Suprapubic skin (tissue), 4 donors: ENCODE measurements at regions not wholly inside any gene's neighbourhood (a gene's known extent, or its start where the extent isn't known, plus 50 kb on each side); places are given as distances from the start of the nearest gene placed in this dataset.

Experiments
- DNase-seq, 2 donors: peaks; one replicate each; pipeline ENCODE4 v3.0.0-alpha.2; 2019; ENCODE audit warnings: low spot score in 2 of 2
- H3K27ac ChIP-seq: fragments of 200-600 bp; sonication (generic); one replicate; pipeline ENCODE4 v1.5.1; 2019
- H3K27me3 ChIP-seq: fragments of 200-600 bp; sonication (generic); one replicate; pipeline ENCODE4 v1.5.1; 2019
- H3K36me3 ChIP-seq: fragments of 200-600 bp; sonication (generic); one replicate; pipeline ENCODE4 v1.5.1; 2019
- H3K4me1 ChIP-seq: fragments of 200-600 bp; sonication (generic); one replicate; pipeline ENCODE4 v1.5.1; 2019
- H3K4me3 ChIP-seq: fragments of 200-600 bp; sonication (generic); one replicate; pipeline ENCODE4 v1.5.1; 2019; ENCODE audit warnings: mild to moderate bottlenecking
- H3K9me3 ChIP-seq: fragments of 200-600 bp; sonication (generic); one replicate; pipeline ENCODE4 v1.5.1; 2019
- EP300 ChIP-seq: sonication (generic); formaldehyde crosslinking; IDR thresholded peaks from one replicate; pipeline ENCODE4 v1.6.1; 2017; ENCODE audit warnings: antibody characterized with exemption
- POLR2A ChIP-seq, 2 donors: fragments of 450-650 bp; IDR thresholded peaks; one replicate each; pipeline ENCODE4 v1.6.1; 2017; ENCODE audit warnings: antibody characterized with exemption in 2 of 2, mild to moderate bottlenecking in 2 of 2, moderate library complexity in 2 of 2
- POLR2AphosphoS5 ChIP-seq, 3 donors: sonication (generic); formaldehyde crosslinking; IDR thresholded peaks; one replicate each; pipeline ENCODE4 v1.6.1; 2017; ENCODE audit warnings: antibody characterized with exemption in 3 of 3
- WGBS: methylation state at CpG from one replicate; pipeline ENCODE4 v1.1.5; 2018; 5-methylcytosine and 5-hydroxymethylcytosine counted together
- TF ChIP-seq, protein P1 (sequence below), 2 donors: fragments of 200-600 bp in 1 of 2; fragments of 450-650 bp in 1 of 2; sonication (generic) in 1 of 2; IDR thresholded peaks; one replicate each; pipeline ENCODE4 v1.5.1; 2016 to 2019; ENCODE audit warnings: antibody characterized with exemption in 2 of 2, mild to moderate bottlenecking in 1 of 2, moderate library complexity in 1 of 2

DNA sequence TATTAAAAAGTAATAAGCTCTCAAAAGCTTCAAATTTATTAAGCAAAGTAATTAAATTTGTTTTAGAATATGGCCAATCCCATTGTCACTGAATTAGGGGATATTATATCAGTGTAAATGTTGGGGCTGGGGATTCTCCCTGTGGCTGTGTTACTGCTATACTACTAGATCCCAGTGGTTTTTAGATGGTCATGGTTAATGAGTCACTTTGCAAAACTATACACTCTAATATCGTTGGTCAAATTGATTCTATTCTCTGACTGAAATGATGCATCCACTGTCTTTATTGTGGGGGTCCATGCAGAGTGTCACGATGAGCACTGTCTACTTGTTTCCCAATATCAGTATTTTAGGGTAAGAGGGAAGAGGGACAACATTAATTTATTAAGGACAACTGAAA, 336.9 kb upstream of the PREP start:
- 91% methylated on average over 2 of the region's 2 CpGs for WGBS

DNA sequence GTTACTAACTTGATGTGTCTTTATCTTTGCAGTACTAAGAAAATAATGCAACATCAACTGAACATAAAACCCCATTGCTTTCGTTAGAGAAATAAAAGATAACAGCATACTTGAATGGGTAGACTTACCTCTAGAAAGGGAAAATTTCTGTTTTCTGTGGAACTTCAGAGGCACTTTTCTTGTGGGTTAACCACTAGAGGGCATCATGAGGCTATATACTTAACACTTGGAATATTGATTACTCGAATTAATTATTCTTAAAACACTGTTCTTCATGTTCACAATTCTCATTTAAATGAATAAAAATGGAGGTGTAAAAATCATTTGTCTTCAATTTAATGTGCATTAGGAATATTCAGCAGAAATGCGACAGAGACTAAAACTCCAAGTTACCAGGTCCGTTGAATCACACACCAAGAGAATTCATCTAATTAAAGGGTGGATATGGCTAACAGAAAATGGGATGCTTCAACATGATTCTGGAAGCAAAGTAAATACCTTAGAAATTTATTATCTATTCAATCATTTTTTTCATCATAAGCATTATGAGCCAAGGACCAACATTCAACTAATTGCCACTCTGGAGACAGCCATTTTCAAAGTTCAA, 330.8 kb upstream of the PREP start:
- H3K9me3 ChIP-seq, result no peaks in the 10 kb centered on the region
- no peak for TF ChIP-seq EP300
- no peak for TF ChIP-seq POLR2AphosphoS5 (IDR thresholded peaks at IDR 0.05)
- TF ChIP-seq POLR2A (IDR thresholded peaks at IDR 0.05), result no peak
- TF ChIP-seq, protein P1, sequence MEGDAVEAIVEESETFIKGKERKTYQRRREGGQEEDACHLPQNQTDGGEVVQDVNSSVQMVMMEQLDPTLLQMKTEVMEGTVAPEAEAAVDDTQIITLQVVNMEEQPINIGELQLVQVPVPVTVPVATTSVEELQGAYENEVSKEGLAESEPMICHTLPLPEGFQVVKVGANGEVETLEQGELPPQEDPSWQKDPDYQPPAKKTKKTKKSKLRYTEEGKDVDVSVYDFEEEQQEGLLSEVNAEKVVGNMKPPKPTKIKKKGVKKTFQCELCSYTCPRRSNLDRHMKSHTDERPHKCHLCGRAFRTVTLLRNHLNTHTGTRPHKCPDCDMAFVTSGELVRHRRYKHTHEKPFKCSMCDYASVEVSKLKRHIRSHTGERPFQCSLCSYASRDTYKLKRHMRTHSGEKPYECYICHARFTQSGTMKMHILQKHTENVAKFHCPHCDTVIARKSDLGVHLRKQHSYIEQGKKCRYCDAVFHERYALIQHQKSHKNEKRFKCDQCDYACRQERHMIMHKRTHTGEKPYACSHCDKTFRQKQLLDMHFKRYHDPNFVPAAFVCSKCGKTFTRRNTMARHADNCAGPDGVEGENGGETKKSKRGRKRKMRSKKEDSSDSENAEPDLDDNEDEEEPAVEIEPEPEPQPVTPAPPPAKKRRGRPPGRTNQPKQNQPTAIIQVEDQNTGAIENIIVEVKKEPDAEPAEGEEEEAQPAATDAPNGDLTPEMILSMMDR (IDR thresholded peaks at IDR 0.05), result peak; percentile 22 to 38
- WGBS, result 63% methylated on average over 4 of the region's 4 CpGs
- H3K4me1 ChIP-seq, result peaks cover 2% of the 10 kb centered on the region
- H3K27ac ChIP-seq, result no peak overlapping the region
- H3K27me3 ChIP-seq, result no peaks in the 10 kb centered on the region
- DNase-seq, result no peak
- H3K36me3 ChIP-seq, result no peaks in the 10 kb centered on the region
- H3K4me3 ChIP-seq, result no peak overlapping the region

More for the DNA sequence above, 336.9 kb upstream of the PREP start:
- Histone ChIP-seq H3K4me1 (peaks cover 5% of the 10 kb centered on the region), H3K4me3 (no peak overlapping the region), H3K9me3 (no peaks in the 10 kb centered on the region), H3K36me3 (no peaks in the 10 kb centered on the region), H3K27me3 (no peaks in the 10 kb centered on the region), H3K27ac (no peak overlapping the region)
- TF ChIP-seq EP300 (no peak), POLR2AphosphoS5 (IDR thresholded peaks at IDR 0.05) (no peak), POLR2A (IDR thresholded peaks at IDR 0.05) (no peak)
- TF ChIP-seq, protein P1 (IDR thresholded peaks at IDR 0.05), result no peak
- no peak for DNase-seq

DNA sequence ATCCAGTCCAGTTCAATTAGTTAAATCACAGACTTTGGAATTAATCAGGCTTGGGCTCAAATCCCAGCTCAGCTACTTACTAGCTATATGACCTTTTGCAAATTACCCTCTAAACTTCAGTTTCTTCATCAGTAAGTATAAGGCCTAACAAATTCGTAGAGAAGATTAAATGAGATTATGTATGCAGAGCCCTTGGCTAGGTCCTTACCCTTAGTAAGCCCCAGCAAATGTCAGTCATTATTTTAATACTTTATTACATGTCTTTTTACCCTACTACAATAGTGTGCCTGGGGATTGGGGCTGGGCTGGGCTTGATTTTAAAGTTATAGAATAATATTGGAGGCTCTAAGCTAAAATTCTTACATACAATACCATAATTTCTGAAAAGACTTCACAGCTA, 326.1 kb upstream of the PREP start:
- no peak overlapping the region for H3K27ac ChIP-seq
- H3K9me3 ChIP-seq, result no peaks in the 10 kb centered on the region
- 91% methylated on average over 1 of the region's 1 CpG for whole genome bisulfite sequencing
- H3K4me3 ChIP-seq, result no peak overlapping the region
- no peak for DNase-seq
- peaks cover 2% of the 10 kb centered on the region for H3K4me1 ChIP-seq
- TF ChIP-seq POLR2AphosphoS5 (IDR thresholded peaks at IDR 0.05), result no peak
- no peak for TF ChIP-seq EP300
- TF ChIP-seq, protein P1 (IDR thresholded peaks at IDR 0.05), result no peak
- TF ChIP-seq POLR2A (IDR thresholded peaks at IDR 0.05), result no peak
- no peaks in the 10 kb centered on the region for H3K36me3 ChIP-seq
- no peaks in the 10 kb centered on the region for H3K27me3 ChIP-seq

DNA sequence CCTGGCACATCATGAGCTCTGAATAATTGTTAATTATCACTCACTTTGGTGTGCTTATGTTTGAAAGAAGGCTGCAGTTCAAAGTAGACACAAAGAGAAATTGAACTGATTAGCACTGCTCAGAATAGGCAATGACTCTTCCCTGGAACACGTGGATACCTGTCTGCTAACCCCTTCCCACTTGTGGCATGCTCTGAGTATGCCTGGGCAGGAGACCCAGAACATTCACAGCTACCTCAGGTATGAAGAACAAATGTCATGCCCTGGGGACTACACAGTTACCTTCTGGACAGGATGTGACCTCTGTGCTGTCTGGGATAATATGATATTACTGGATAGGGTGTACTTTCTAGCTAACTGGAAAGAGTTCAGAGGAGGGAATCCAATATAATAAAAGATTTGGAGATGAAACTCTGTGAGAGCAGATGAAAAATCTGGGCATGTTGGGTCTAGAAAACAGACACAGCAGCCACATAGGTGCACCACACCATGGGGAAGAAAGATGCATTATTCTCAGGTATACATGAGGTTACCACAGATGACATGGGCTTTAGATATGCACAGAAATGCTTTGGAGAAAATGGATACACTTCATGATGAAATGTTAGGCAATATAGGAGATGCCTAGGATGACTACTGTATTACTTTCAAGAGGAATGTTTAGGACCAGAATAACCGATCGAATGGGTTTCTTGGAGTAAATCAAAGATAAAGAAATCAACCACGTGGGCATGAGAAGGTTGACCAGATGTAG, 324.2 kb upstream of the PREP start:
- no peak for DNase-seq
- WGBS, result 80% methylated on average over 4 of the region's 4 CpGs
- no peak overlapping the region for H3K27ac ChIP-seq

DNA sequence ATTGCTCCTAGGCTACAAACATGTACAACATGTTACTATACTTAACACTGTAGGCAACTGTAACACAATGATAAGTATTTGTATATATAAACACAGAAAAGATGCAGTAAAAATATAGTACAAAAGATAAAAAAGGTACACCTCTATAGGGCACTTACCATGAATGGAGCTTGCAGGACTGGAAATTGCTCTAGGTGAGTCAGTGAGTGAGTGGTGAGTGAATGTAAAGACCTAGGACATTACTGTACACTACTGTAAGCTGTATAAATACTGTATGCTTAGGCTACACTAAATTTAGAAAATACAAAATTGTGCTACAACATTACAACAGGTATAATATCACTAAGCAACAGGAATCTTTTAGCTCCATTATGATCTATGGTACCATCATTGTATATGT, 312.0 kb upstream of the PREP start:
- DNase-seq, result no peak
- Histone ChIP-seq H3K36me3 (no peaks in the 10 kb centered on the region), H3K4me3 (no peak overlapping the region), H3K27ac (no peak overlapping the region), H3K27me3 (no peaks in the 10 kb centered on the region), H3K4me1 (no peaks in the 10 kb centered on the region), H3K9me3 (peaks cover 3% of the 10 kb centered on the region)
- TF ChIP-seq POLR2AphosphoS5 (IDR thresholded peaks at IDR 0.05) (no peak), POLR2A (IDR thresholded peaks at IDR 0.05) (no peak), EP300 (no peak)

More for the DNA sequence above, 324.2 kb upstream of the PREP start:
- no peaks in the 10 kb centered on the region for H3K36me3 ChIP-seq
- TF ChIP-seq EP300 (no peak), POLR2A (IDR thresholded peaks at IDR 0.05) (no peak), POLR2AphosphoS5 (IDR thresholded peaks at IDR 0.05) (no peak)
- TF ChIP-seq, protein P1 (IDR thresholded peaks at IDR 0.05), result no peak
- peaks cover 2% of the 10 kb centered on the region for H3K4me1 ChIP-seq
- no peak overlapping the region for H3K4me3 ChIP-seq
- H3K27me3 ChIP-seq, result no peaks in the 10 kb centered on the region
- no peaks in the 10 kb centered on the region for H3K9me3 ChIP-seq
